KMS-11 (cell line): ENCODE measurements at regions not wholly inside any gene's neighbourhood (a gene's known extent, or its start where the extent isn't known, plus 50 kb on each side); places are given as distances from the start of the nearest gene placed in this dataset.
"Not testable (repeated sequence)": the region's sequence is repeated elsewhere in the genome, so short reads cannot be mapped to it uniquely, and the experiment has no call there.

Source experiments
- H2AFZ ChIP-seq: fragments of 200-600 bp; sonication (generic); 2 replicates; pipeline ENCODE4 v1.6.1; 2016; ENCODE audit warnings: antibody characterized with exemption, mixed run types, low read depth
- H3K27ac ChIP-seq: fragments of 200-600 bp; sonication (generic); 2 replicates; pipeline ENCODE4 v1.6.1; 2016; ENCODE audit warnings: mild to moderate bottlenecking, mixed run types
- H3K27me3 ChIP-seq: fragments of 200-600 bp; sonication (generic); 2 replicates; pipeline ENCODE4 v1.6.1; 2017; ENCODE audit warnings: mild to moderate bottlenecking, low read depth, mixed run types, moderate library complexity; ENCODE audit not compliant: insufficient read depth
- H3K36me3 ChIP-seq: fragments of 200-600 bp; sonication (generic); 2 replicates; pipeline ENCODE4 v1.6.1; 2017; ENCODE audit warnings: mild to moderate bottlenecking, mixed run types; ENCODE audit not compliant: insufficient read depth
- H3K4me1 ChIP-seq: fragments of 200-600 bp; sonication (generic); 2 replicates; pipeline ENCODE4 v1.6.1; 2016; ENCODE audit warnings: mild to moderate bottlenecking, low read depth, mixed run types; ENCODE audit not compliant: poor library complexity, severe bottlenecking
- H3K4me2 ChIP-seq: fragments of 200-600 bp; sonication (generic); 2 replicates; pipeline ENCODE4 v1.7.0; 2016; ENCODE audit warnings: mild to moderate bottlenecking, mixed run types
- H3K4me3 ChIP-seq: fragments of 200-600 bp; sonication (generic); IDR thresholded peaks from 2 replicates; pipeline ENCODE4 v1.6.1; 2017; ENCODE audit warnings: low read depth, low read length, mixed read lengths; ENCODE audit not compliant: insufficient read depth
- H3K79me2 ChIP-seq: fragments of 200-600 bp; sonication (generic); 2 replicates; pipeline ENCODE4 v1.6.1; 2016; ENCODE audit warnings: low read depth, mixed run types; ENCODE audit not compliant: insufficient read depth
- H3K9ac ChIP-seq: fragments of 200-600 bp; sonication (generic); 2 replicates; pipeline ENCODE4 v1.6.1; 2016; ENCODE audit warnings: mild to moderate bottlenecking, mixed run types
- H4K20me1 ChIP-seq: fragments of 200-600 bp; sonication (generic); 2 replicates; pipeline ENCODE4 v1.6.1; 2016; ENCODE audit warnings: mild to moderate bottlenecking, mixed run types; ENCODE audit not compliant: insufficient read depth
- CTCF ChIP-seq: fragments of 200-600 bp; sonication (generic); conservative IDR thresholded peaks from 2 replicates; pipeline ENCODE4 v1.6.1; 2017; ENCODE audit warnings: low read depth, mild to moderate bottlenecking, antibody characterized with exemption, low read length, moderate library complexity, mixed read lengths

DNA sequence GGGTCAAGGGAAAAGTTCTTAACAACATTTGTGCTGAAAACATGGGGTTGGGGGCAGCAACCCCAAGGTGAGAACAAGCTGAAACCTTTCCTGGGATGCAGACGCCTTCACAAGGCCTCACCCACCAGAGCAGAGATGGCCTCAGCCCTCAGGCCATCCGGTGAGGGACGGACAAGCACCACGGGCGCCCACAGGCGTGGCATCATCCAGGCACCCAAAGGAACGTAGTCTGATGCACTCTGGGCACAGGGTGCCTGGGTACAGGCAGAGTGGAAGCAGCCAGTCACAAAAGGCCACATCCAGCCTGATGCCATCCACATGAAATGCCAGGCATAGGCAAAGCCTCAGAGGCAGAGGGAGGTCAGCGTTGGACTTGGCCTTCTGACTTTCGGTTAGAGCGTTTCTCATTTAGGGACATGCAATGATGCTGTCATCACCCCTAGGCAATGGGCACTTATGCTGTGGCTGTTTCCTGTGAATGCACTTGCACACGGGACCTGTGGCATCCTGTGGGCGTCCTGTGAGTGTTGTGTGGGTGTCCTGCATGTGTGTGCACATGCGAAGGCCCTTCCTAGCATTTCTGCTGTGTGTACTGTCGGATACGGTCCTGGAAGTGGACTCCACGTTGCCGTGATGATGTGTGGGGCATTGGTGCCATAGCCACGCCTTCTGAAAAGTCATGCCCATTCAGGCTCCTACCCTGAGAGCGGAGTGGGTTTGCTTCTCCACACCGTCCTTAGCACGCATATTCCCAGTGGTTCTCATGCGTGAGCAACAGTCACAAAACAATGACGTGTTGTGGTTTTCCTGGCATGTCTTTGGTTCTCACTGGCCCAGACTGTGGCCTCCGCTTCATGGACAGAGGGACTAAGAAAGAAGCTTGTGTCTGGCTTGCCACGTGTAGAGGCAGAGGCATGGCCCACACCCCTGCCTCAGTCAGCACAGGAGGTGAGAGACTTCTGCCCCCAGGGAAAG lies 52.7 kb upstream of the ZNF469 start:
- no peak overlapping the region for H2AFZ ChIP-seq
- no peaks in the 10 kb centered on the region for H4K20me1 ChIP-seq
- no peak overlapping the region for H3K4me2 ChIP-seq
- peaks cover 28% of the 10 kb centered on the region; the same call in 1 of the 2 replicates for H3K27me3 ChIP-seq
- no peak overlapping the region for H3K4me3 ChIP-seq
- no peaks in the 10 kb centered on the region for H3K36me3 ChIP-seq
- H3K9ac ChIP-seq: no peak overlapping the region
- H3K4me1 ChIP-seq: no peaks in the 10 kb centered on the region
- H3K79me2 ChIP-seq: no peaks in the 10 kb centered on the region
- TF ChIP-seq CTCF: no peak
- no peak overlapping the region for H3K27ac ChIP-seq

- Histone ChIP-seq H3K4me2 (no peak overlapping the region), H3K27ac (no peak overlapping the region)
Observed at GRCh38 chr16:88330971-88331890, 51.5 kb upstream of the ZNF469 start.

GRCh38 chr16:88331989-88332920 lies 50.5 kb upstream of the ZNF469 start:
- no peak overlapping the region for H3K9ac ChIP-seq
- no peak overlapping the region for H2AFZ ChIP-seq
- H3K4me3 ChIP-seq: no peak overlapping the region
- no peak overlapping the region for H3K27ac ChIP-seq
- no peaks in the 10 kb centered on the region for H3K36me3 ChIP-seq
- H3K4me1 ChIP-seq: no peaks in the 10 kb centered on the region
- peaks cover 19% of the 10 kb centered on the region; the same call in 1 of the 2 replicates for H3K27me3 ChIP-seq
- H3K4me2 ChIP-seq: no peak overlapping the region
- no peaks in the 10 kb centered on the region for H3K79me2 ChIP-seq
- TF ChIP-seq CTCF: no peak
- no peaks in the 10 kb centered on the region for H4K20me1 ChIP-seq

More at GRCh38 chr16:88330971-88331890, 51.5 kb upstream of the ZNF469 start:
- Histone ChIP-seq H3K36me3 (no peaks in the 10 kb centered on the region), H3K27me3 (peaks cover 22% of the 10 kb centered on the region; the same call in 1 of the 2 replicates), H3K79me2 (no peaks in the 10 kb centered on the region), H3K4me3 (no peak overlapping the region), H3K4me1 (no peaks in the 10 kb centered on the region), H3K9ac (no peak overlapping the region), H4K20me1 (no peaks in the 10 kb centered on the region), H2AFZ (no peak overlapping the region)
- no peak for TF ChIP-seq CTCF

- peaks cover 13% of the 10 kb centered on the region; the same call in 1 of the 2 replicates for H3K27me3 ChIP-seq
- not testable (repeated sequence) for H3K36me3 ChIP-seq, H3K79me2 ChIP-seq, H3K9ac ChIP-seq, H3K4me2 ChIP-seq, H3K27ac ChIP-seq, H4K20me1 ChIP-seq, H3K4me3 ChIP-seq, H2AFZ ChIP-seq, H3K4me1 ChIP-seq
Observed at GRCh38 chr16:88332921-88333825, 49.6 kb upstream of the ZNF469 start.
